Endothelial cell of umbilical vein (primary cell): ENCODE measurements at regions not wholly inside any gene's neighbourhood (a gene's known extent, or its start where the extent isn't known, plus 50 kb on each side); places are given as distances from the start of the nearest gene placed in this dataset.

Source experiments
- BruUV-seq: library from RNA; stranded (reverse); fragments of 400-500 nt; replicated peaks from 2 replicates; lab custom pipeline; 2021; lab: Mats Ljungman, UMichigan
- CTCF ChIA-PET: fragments of 300-600, 350-600 bp; sonication (Branson Sonifier 250); formaldehyde crosslinking; loops from one replicate; lab custom pipeline; 2021; ENCODE audit warnings: antibody characterized with exemption, inconsistent platforms; lab: Charles Lee
- POLR2A ChIA-PET: fragments of 300-600, 350-600 bp; sonication (Branson Sonifier 250); formaldehyde crosslinking; loops from one replicate; lab custom pipeline; 2021; ENCODE audit warnings: antibody characterized with exemption, inconsistent platforms; lab: Charles Lee
- DNase-seq: peaks from one replicate; pipeline ENCODE4 v3.0.0-alpha.2; 2011; ENCODE audit warnings: low read depth, low spot score
- FAIRE-seq: peaks from 2 replicates; lab custom pipeline; 2011; peaks lifted over from hg19 to GRCh38; lab: Jason Lieb, UNC
- H2AFZ ChIP-seq: 2 replicates; pipeline ENCODE4 v1.6.0; 2012; ENCODE audit warnings: low read depth, low read length, control low read depth, inconsistent platforms
- H3K27ac ChIP-seq: 2 replicates; pipeline ENCODE4 v1.5.1; 2011; ENCODE audit warnings: low read depth, mild to moderate bottlenecking, control low read depth, low read length, moderate library complexity; ENCODE audit not compliant: insufficient read depth
- H3K27me3 ChIP-seq, 2 experiments: 2 replicates each; pipeline versions ENCODE4 v1.6.0 to v1.6.1; 2011; ENCODE audit warnings: low read length in 2 of 2, mixed read lengths in 1 of 2; ENCODE audit not compliant: control insufficient read depth in 2 of 2, insufficient read depth in 2 of 2
- H3K36me3 ChIP-seq, 2 experiments: 2 replicates in 1 of 2; 3 replicates in 1 of 2; pipeline ENCODE4 v1.5.1; 2011; ENCODE audit warnings: low read length in 2 of 2, mild to moderate bottlenecking in 1 of 2, moderate library complexity in 1 of 2; ENCODE audit not compliant: control insufficient read depth in 2 of 2, insufficient read depth in 2 of 2; ENCODE audit errors: extremely low read depth in 1 of 2
- H3K4me1 ChIP-seq: 3 replicates; pipeline ENCODE4 v1.5.1; 2011; ENCODE audit warnings: mild to moderate bottlenecking, low read length; ENCODE audit not compliant: control insufficient read depth, insufficient read depth; ENCODE audit errors: extremely low read depth
- H3K4me2 ChIP-seq: 2 replicates; pipeline ENCODE4 v1.6.1; 2011; ENCODE audit warnings: low read length, control low read depth, mixed read lengths; ENCODE audit not compliant: insufficient read depth
- H3K4me3 ChIP-seq, 3 experiments: fragments of 200-600 bp in 1 of 3; sonication (generic), shearing (Covaris generic) in 1 of 3; replicated peaks in 1 of 3; 2 replicates each; pipeline ENCODE4 v1.5.1; 2011 to 2016; ENCODE audit warnings: control low read depth in 3 of 3, low read length in 3 of 3, mild to moderate bottlenecking in 2 of 3, inconsistent platforms in 1 of 3, low read depth in 1 of 3, moderate library complexity in 1 of 3; ENCODE audit not compliant: insufficient read depth in 1 of 3
- H3K79me2 ChIP-seq: 2 replicates; pipeline ENCODE4 v1.6.0; 2012; ENCODE audit warnings: low read length, inconsistent platforms; ENCODE audit not compliant: control insufficient read depth, insufficient read depth
- H3K9ac ChIP-seq: replicated peaks from 2 replicates; pipeline ENCODE3; 2011; ENCODE audit warnings: low read length, control low read depth; ENCODE audit not compliant: insufficient read depth; ENCODE audit errors: extremely low read depth
- H3K9me1 ChIP-seq: replicated peaks from 3 replicates; pipeline ENCODE4 v1.6.0; 2011; ENCODE audit warnings: mild to moderate bottlenecking, low read length; ENCODE audit not compliant: control insufficient read depth, insufficient read depth; ENCODE audit errors: extremely low read depth
- H3K9me3 ChIP-seq: replicated peaks from 2 replicates; pipeline ENCODE4 v1.5.1; 2012; ENCODE audit warnings: low read length, inconsistent platforms; ENCODE audit not compliant: control insufficient read depth, insufficient read depth
- H4K20me1 ChIP-seq: replicated peaks from 2 replicates; pipeline ENCODE3; 2011; ENCODE audit warnings: mild to moderate bottlenecking, low read length; ENCODE audit not compliant: control insufficient read depth, insufficient read depth; ENCODE audit errors: extremely low read depth
- EZH2 ChIP-seq: IDR thresholded peaks from 2 replicates; pipeline ENCODE4 v1.6.1; 2012; ENCODE audit warnings: borderline replicate concordance, low read depth, mild to moderate bottlenecking, moderate library complexity, low read length, inconsistent platforms; ENCODE audit not compliant: severe bottlenecking
- FOS ChIP-seq: IDR thresholded peaks from 2 replicates; pipeline ENCODE4 v1.6.1; 2011; ENCODE audit warnings: mild to moderate bottlenecking, low read length, moderate library complexity, borderline replicate concordance; ENCODE audit not compliant: insufficient read depth
- GATA2 ChIP-seq: IDR thresholded peaks from 2 replicates; pipeline ENCODE4 v1.7.0; 2011; ENCODE audit warnings: low read depth, mild to moderate bottlenecking, moderate library complexity, mixed read lengths, low read length; ENCODE audit not compliant: insufficient read length, insufficient read depth
- JUN ChIP-seq: IDR thresholded peaks from 2 replicates; pipeline ENCODE4 v1.6.1; 2011; ENCODE audit warnings: borderline replicate concordance, low read depth; ENCODE audit not compliant: insufficient read length, insufficient read depth
- MAX ChIP-seq: IDR thresholded peaks from 2 replicates; pipeline ENCODE4 v1.6.1; 2011; ENCODE audit not compliant: insufficient read depth, insufficient read length
- MYC ChIP-seq: IDR thresholded peaks from one replicate; pipeline ENCODE4 v1.6.1; 2011; ENCODE audit warnings: mild to moderate bottlenecking, low read depth, low read length
- POLR2A ChIP-seq: IDR thresholded peaks from 2 replicates; pipeline ENCODE4 v1.6.1; 2012; ENCODE audit warnings: low read depth, mild to moderate bottlenecking, control low read depth, low read length
- POLR2AphosphoS5 ChIP-seq: IDR thresholded peaks from 2 replicates; pipeline ENCODE4 v1.6.1; 2012; ENCODE audit warnings: low read depth, mild to moderate bottlenecking, control low read depth, low read length, moderate library complexity; ENCODE audit not compliant: insufficient read depth
- dilution Hi-C: fragments of 300-500 bp; cut with MboI; formaldehyde crosslinking; loops from one replicate; pipeline ENCODE4 v1.15.0; 2019; ENCODE audit warnings: low sequenced_read_pairs; ENCODE audit not compliant: extremely low pct_ligation_motif_present
- intact Hi-C: fragments of 100-400 bp; cut with micrococcal nuclease; formaldehyde crosslinking; loops from one replicate; pipeline ENCODE4 v1.10.0; 2022

GRCh38 chr20:48377940-48378339, 449.9 kb downstream of the PREX1 start:
- CTCF ChIA-PET: no interaction called here
- Histone ChIP-seq H3K36me3 (no peaks in the 10 kb centered on the region), H2AFZ (no peak overlapping the region), H3K4me3 (no peak overlapping the region), H4K20me1 (no peaks in the 10 kb centered on the region), H3K4me2 (no peak overlapping the region), H3K27ac (no peak overlapping the region), H3K79me2 (no peaks in the 10 kb centered on the region), H3K9ac (no peak overlapping the region), H3K4me1 (peaks cover 11% of the 10 kb centered on the region), H3K9me3 (no peaks in the 10 kb centered on the region), H3K27me3 (no peaks in the 10 kb centered on the region), H3K9me1 (no peaks in the 10 kb centered on the region)
- FAIRE-seq: no peak
- POLR2A ChIA-PET: no interaction called here
- DNase-seq: no peak
- intact Hi-C loops: no loop called here
- dilution Hi-C loops: no loop called here
- no TSS peak for BruUV-seq
- TF ChIP-seq POLR2A (no peak), JUN (no peak), MAX (no peak), GATA2 (no peak), FOS (no peak), MYC (no peak)

- Histone ChIP-seq H3K9me1 (no peaks in the 10 kb centered on the region), H2AFZ (no peak overlapping the region), H3K27me3 (no peaks in the 10 kb centered on the region), H3K36me3 (no peaks in the 10 kb centered on the region), H3K9ac (no peak overlapping the region), H3K4me1 (peaks cover 11% of the 10 kb centered on the region), H3K27ac (no peak overlapping the region), H3K4me3 (no peak overlapping the region), H3K9me3 (no peaks in the 10 kb centered on the region), H4K20me1 (no peaks in the 10 kb centered on the region), H3K79me2 (no peaks in the 10 kb centered on the region), H3K4me2 (no peak overlapping the region)
- ChIA-PET POLR2A (no interaction called here), CTCF (no interaction called here)
- TF ChIP-seq GATA2 (no peak), EZH2 (no peak), POLR2AphosphoS5 (no peak), POLR2A (no peak), MYC (no peak), FOS (no peak), JUN (no peak), MAX (no peak)
- no TSS peak for BruUV-seq
- DNase-seq (no peak), FAIRE-seq (no peak)
- dilution Hi-C loops (no loop called here), intact Hi-C loops (no loop called here)
These were observed 452.0 kb downstream of the PREX1 start for GRCh38 chr20:48375804-48376203.
